Lower leg skin (tissue), 3 donors: ENCODE measurements at regions not wholly inside any gene's neighbourhood (a gene's known extent, or its start where the extent isn't known, plus 50 kb on each side); places are given as distances from the start of the nearest gene placed in this dataset.
"Not testable (repeated sequence)": the region's sequence is repeated elsewhere in the genome, so short reads cannot be mapped to it uniquely, and the experiment has no call there.

Experiments
- POLR2A ChIP-seq, 2 donors: fragments of 450-650 bp; IDR thresholded peaks; one replicate each; pipeline ENCODE4 v1.6.1; 2016 to 2017; ENCODE audit warnings: antibody characterized with exemption in 2 of 2, mild to moderate bottlenecking in 1 of 2, moderate library complexity in 1 of 2
- TF ChIP-seq, protein P1 (sequence below), 3 donors: fragments of 450-650 bp; IDR thresholded peaks; one replicate each; pipeline ENCODE4 v1.5.1; 2016; ENCODE audit warnings: antibody characterized with exemption in 3 of 3, mild to moderate bottlenecking in 3 of 3, moderate library complexity in 2 of 3

- TF ChIP-seq, protein P1, sequence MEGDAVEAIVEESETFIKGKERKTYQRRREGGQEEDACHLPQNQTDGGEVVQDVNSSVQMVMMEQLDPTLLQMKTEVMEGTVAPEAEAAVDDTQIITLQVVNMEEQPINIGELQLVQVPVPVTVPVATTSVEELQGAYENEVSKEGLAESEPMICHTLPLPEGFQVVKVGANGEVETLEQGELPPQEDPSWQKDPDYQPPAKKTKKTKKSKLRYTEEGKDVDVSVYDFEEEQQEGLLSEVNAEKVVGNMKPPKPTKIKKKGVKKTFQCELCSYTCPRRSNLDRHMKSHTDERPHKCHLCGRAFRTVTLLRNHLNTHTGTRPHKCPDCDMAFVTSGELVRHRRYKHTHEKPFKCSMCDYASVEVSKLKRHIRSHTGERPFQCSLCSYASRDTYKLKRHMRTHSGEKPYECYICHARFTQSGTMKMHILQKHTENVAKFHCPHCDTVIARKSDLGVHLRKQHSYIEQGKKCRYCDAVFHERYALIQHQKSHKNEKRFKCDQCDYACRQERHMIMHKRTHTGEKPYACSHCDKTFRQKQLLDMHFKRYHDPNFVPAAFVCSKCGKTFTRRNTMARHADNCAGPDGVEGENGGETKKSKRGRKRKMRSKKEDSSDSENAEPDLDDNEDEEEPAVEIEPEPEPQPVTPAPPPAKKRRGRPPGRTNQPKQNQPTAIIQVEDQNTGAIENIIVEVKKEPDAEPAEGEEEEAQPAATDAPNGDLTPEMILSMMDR (IDR thresholded peaks at IDR 0.05), result not testable (repeated sequence)
- TF ChIP-seq POLR2A (IDR thresholded peaks at IDR 0.05), result not testable (repeated sequence)
These were observed 2868.6 kb downstream of the RPIA start for GRCh38 chr2:91559886-91560614.
